ENCODE measurements at regions not wholly inside any gene's neighbourhood (a gene's known extent, or its start where the extent isn't known, plus 50 kb on each side); places are given as distances from the start of the nearest gene placed in this dataset.

- DNase-seq (ENCODE audit: low spot score): no peak
Observed at GRCh38 chr2:158732573-158733429, 62.3 kb upstream of the DAPL1 start.

DNA sequence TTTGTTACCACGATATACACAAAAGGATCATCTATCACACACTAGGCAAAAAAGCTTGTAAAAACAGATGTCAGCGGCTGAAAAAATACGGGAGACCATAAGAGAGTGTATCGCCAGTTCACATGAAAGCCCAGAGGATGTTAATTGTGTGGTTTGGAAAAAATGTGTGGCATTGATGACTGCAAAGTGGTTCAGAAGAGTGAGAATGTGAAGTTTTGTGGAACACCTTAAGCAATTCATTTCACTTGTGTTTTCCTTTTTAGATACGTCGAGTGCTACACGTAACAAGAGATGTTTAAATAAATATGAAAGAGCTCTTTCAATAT lies 61.7 kb upstream of the DAPL1 start:
- no peak for DNase-seq (ENCODE audit: low spot score)

DNA sequence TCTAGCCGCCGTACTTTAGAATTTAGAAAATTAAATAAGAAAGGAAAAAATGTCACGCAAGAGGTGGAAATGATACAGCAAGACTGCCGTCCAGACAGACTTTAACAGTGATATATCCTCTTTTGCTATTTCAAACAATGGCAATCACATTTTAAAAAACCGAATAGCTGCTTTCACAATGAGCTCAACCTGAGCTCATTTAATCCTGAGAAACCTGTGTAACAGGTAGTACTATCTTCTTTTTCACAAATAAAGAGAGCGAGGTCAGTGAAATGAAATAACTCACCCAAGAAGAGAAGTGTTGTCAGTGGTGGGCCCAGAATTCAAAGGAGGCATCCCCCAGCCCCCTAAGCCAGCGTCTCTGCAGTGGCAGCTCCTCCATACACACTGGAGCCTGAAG lies 60.7 kb upstream of the DAPL1 start:
- no peak for DNase-seq (ENCODE audit: low spot score)

- no peak for DNase-seq (ENCODE audit: low spot score)
Observed at GRCh38 chr2:158735822-158736580, 59.1 kb upstream of the DAPL1 start.

DNA sequence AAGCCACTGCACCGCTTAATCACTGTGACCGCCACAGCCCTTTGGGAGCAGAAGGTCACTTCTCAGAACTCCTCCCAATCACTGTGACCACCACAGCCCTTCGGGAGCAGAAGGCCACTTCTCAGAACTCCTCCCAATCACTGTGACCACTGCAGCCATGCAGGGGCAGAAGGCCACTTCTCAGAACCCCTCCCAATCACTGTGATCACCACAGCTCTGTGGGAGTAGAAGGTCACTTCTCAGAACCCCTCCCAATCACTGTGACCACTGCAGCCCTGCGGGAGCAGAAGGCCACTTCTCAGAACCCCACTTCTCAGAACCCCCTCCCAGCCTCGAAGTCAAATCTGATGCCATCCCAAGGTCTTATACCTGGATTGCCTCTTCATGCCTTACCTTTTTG lies 56.8 kb upstream of the DAPL1 start:
- no peak for DNase-seq (ENCODE audit: low spot score)

GRCh38 chr2:158740127-158740526 lies 55.0 kb upstream of the DAPL1 start:
- no peak for DNase-seq (ENCODE audit: low spot score)

GRCh38 chr2:158740621-158741020 lies 54.5 kb upstream of the DAPL1 start:
- DNase-seq (ENCODE audit: low spot score): no peak

- DNase-seq (ENCODE audit: low spot score): no peak
Observed at GRCh38 chr2:158741625-158742024, 53.5 kb upstream of the DAPL1 start.

GRCh38 chr2:158742536-158742935 lies 52.6 kb upstream of the DAPL1 start:
- DNase-seq (ENCODE audit: low spot score): no peak

- DNase-seq (ENCODE audit: low spot score): no peak
Observed at GRCh38 chr2:158743466-158743865, 51.7 kb upstream of the DAPL1 start.

GRCh38 chr2:158743879-158744278 lies 51.2 kb upstream of the DAPL1 start:
- no peak for DNase-seq (ENCODE audit: low spot score)

GRCh38 chr2:158745067-158745865 lies 49.9 kb upstream of the DAPL1 start:
- peak; percentile 44 for DNase-seq (ENCODE audit: low spot score)

All from HuH-7.5 (cell line).